Vagina (tissue), 2 donors: ENCODE measurements at regions not wholly inside any gene's neighbourhood (a gene's known extent, or its start where the extent isn't known, plus 50 kb on each side); places are given as distances from the start of the nearest gene placed in this dataset.

Experiments used
- CTCF ChIP-seq, 3 experiments: fragments of 450-650 bp in 2 of 3; fragments of 200-600 bp in 1 of 3; sonication (generic) in 1 of 3; IDR thresholded peaks; one replicate each; pipeline ENCODE4 v1.5.1; 2017 to 2019; ENCODE audit warnings: antibody characterized with exemption in 3 of 3, mild to moderate bottlenecking in 2 of 3, moderate library complexity in 2 of 3
- POLR2A ChIP-seq, 2 donors: fragments of 450-650 bp; IDR thresholded peaks; one replicate each; pipeline ENCODE4 v1.6.1; 2017; ENCODE audit warnings: antibody characterized with exemption in 2 of 2, mild to moderate bottlenecking in 2 of 2, moderate library complexity in 2 of 2
- POLR2AphosphoS5 ChIP-seq, 2 donors: sonication (generic); formaldehyde crosslinking; IDR thresholded peaks; one replicate each; pipeline ENCODE4 v1.9.0; 2017; ENCODE audit warnings: antibody characterized with exemption in 2 of 2, mild to moderate bottlenecking in 2 of 2, low read depth in 1 of 2; ENCODE audit not compliant: insufficient read depth in 1 of 2

GRCh38 chr7:69078997-69079769 is 519.1 kb upstream of the AUTS2 start:
- TF ChIP-seq CTCF (IDR thresholded peaks at IDR 0.05) (no peak), POLR2A (IDR thresholded peaks at IDR 0.05) (no peak), POLR2AphosphoS5 (IDR thresholded peaks at IDR 0.05; ENCODE audit: insufficient read depth in 1 of 2, low read depth in 1 of 2) (no peak)
